SK-N-SH (cell line): ENCODE measurements at regions not wholly inside any gene's neighbourhood (a gene's known extent, or its start where the extent isn't known, plus 50 kb on each side); places are given as distances from the start of the nearest gene placed in this dataset.

Experiments used
- CTCF ChIA-PET: fragments of 300-600, 350-600 bp; formaldehyde crosslinking; extraction: SDS; loops from one replicate; lab custom pipeline; 2021; lab: Yijun Ruan, JAX
- POLR2A ChIA-PET: fragments of 350-600 bp; sonication (Branson Sonifier 250); formaldehyde crosslinking; extraction: SDS; loops from one replicate; lab custom pipeline; 2020; ENCODE audit warnings: antibody characterized with exemption, inconsistent platforms; lab: Yijun Ruan, JAX
- DNase-seq: peaks from one replicate; pipeline ENCODE4 v3.0.0; 2012
- H2AFZ ChIP-seq: fragments of 200-600 bp; sonication (generic); 2 replicates; pipeline ENCODE4 v1.8.1; 2016; ENCODE audit warnings: antibody characterized with exemption, mild to moderate bottlenecking, low read depth
- H3F3A ChIP-seq: fragments of 200-600 bp; sonication (generic); replicated peaks from 2 replicates; pipeline ENCODE3; 2016; ENCODE audit warnings: antibody characterized with exemption, mild to moderate bottlenecking; ENCODE audit not compliant: insufficient read depth
- H3K27ac ChIP-seq, 2 experiments: fragments of 200-500 bp in 1 of 2; fragments of 200-600 bp in 1 of 2; sonication (Bioruptor generic) in 1 of 2; sonication (generic), shearing (Covaris generic) in 1 of 2; 2 replicates each; pipeline versions ENCODE4 v1.5.1 to v1.6.1; 2014 to 2016; ENCODE audit warnings: low read depth in 2 of 2, inconsistent platforms in 1 of 2, low read length in 1 of 2, mild to moderate bottlenecking in 1 of 2, mixed read lengths in 1 of 2
- H3K27me3 ChIP-seq: fragments of 200-600 bp; sonication (generic), shearing (Covaris generic); 2 replicates; pipeline ENCODE4 v1.6.1; 2016; ENCODE audit warnings: mixed run types; ENCODE audit not compliant: insufficient read depth
- H3K36me3 ChIP-seq, 2 experiments: fragments of 200-500 bp in 1 of 2; fragments of 200-600 bp in 1 of 2; sonication (Bioruptor generic) in 1 of 2; sonication (generic) in 1 of 2; replicated peaks in 1 of 2; 2 replicates each; pipeline versions ENCODE3 to v1.5.1; 2014 to 2016; ENCODE audit warnings: low read length in 1 of 2, mild to moderate bottlenecking in 1 of 2; ENCODE audit not compliant: insufficient read depth in 2 of 2, control insufficient read depth in 1 of 2
- H3K4me1 ChIP-seq, 2 experiments: fragments of 200-500 bp in 1 of 2; fragments of 200-600 bp in 1 of 2; sonication (Bioruptor generic) in 1 of 2; sonication (generic), shearing (Covaris generic) in 1 of 2; 2 replicates each; pipeline versions ENCODE4 v1.5.1 to v1.6.1; 2014 to 2016; ENCODE audit warnings: low read depth in 1 of 2, low read length in 1 of 2, mixed run types in 1 of 2; ENCODE audit not compliant: insufficient read depth in 2 of 2, control insufficient read depth in 1 of 2
- H3K4me2 ChIP-seq: fragments of 200-600 bp; sonication (generic), shearing (Covaris generic); 2 replicates; pipeline ENCODE4 v1.6.1; 2017; ENCODE audit warnings: mixed run types
- H3K4me3 ChIP-seq, 2 experiments: fragments of 200-500 bp in 1 of 2; fragments of 200-600 bp in 1 of 2; sonication (Bioruptor generic) in 1 of 2; sonication (generic), shearing (Covaris generic) in 1 of 2; 2 replicates each; pipeline versions ENCODE4 v1.5.1 to v1.8.1; 2014 to 2016; ENCODE audit warnings: low read depth in 2 of 2, inconsistent platforms in 1 of 2, low read length in 1 of 2, mild to moderate bottlenecking in 1 of 2, mixed read lengths in 1 of 2, moderate library complexity in 1 of 2
- H3K79me2 ChIP-seq: fragments of 200-600 bp; sonication (generic); 2 replicates; pipeline ENCODE4 v1.8.1; 2017; ENCODE audit warnings: mild to moderate bottlenecking; ENCODE audit not compliant: insufficient read depth
- H3K9ac ChIP-seq: fragments of 200-600 bp; sonication (generic); 2 replicates; pipeline ENCODE4 v1.6.1; 2017; ENCODE audit warnings: mixed run types
- H3K9me2 ChIP-seq: fragments of 200-600 bp; sonication (generic); 2 replicates; pipeline ENCODE4 v1.6.1; 2017; ENCODE audit warnings: mixed run types
- H3K9me3 ChIP-seq: fragments of 200-600 bp; sonication (generic); 2 replicates; pipeline ENCODE4 v1.6.1; 2017; ENCODE audit warnings: mixed run types, mild to moderate bottlenecking, moderate library complexity
- H4K20me1 ChIP-seq: fragments of 200-600 bp; sonication (generic); 2 replicates; pipeline ENCODE4 v1.6.1; 2017; ENCODE audit warnings: mild to moderate bottlenecking, mixed run types; ENCODE audit not compliant: insufficient read depth
- ELF1 ChIP-seq: IDR thresholded peaks from 2 replicates; pipeline ENCODE4 v1.4.0; 2012
- EZH2phosphoT487 ChIP-seq: fragments of 200-600 bp; sonication (generic); IDR thresholded peaks from 2 replicates; pipeline ENCODE4 v1.6.1; 2017; ENCODE audit warnings: low read depth, mixed run types, mild to moderate bottlenecking, antibody characterized with exemption, moderate library complexity, borderline replicate concordance
- FOSL2 ChIP-seq: IDR thresholded peaks from 2 replicates; pipeline ENCODE4 v1.4.0; 2012; ENCODE audit warnings: low read depth, mild to moderate bottlenecking, moderate library complexity, borderline replicate concordance
- FOXJ3 ChIP-seq: sonication (generic); formaldehyde crosslinking; IDR thresholded peaks from 2 replicates; pipeline ENCODE4 v1.5.1; 2020; ENCODE audit warnings: mild to moderate bottlenecking, missing genetic modification reagents
- GABPA ChIP-seq: IDR thresholded peaks from 2 replicates; pipeline ENCODE4 v1.4.0; 2012; ENCODE audit warnings: low read depth, mild to moderate bottlenecking
- GATA2 ChIP-seq: sonication (generic); formaldehyde crosslinking; IDR thresholded peaks from 2 replicates; pipeline ENCODE4 v1.5.0; 2020; ENCODE audit warnings: mild to moderate bottlenecking, missing genetic modification reagents
- JUND ChIP-seq: IDR thresholded peaks from 2 replicates; pipeline ENCODE4 v1.4.0; 2012
- MEF2A ChIP-seq: IDR thresholded peaks from 2 replicates; pipeline ENCODE4 v1.4.0; 2012; ENCODE audit warnings: low read depth, borderline replicate concordance
- MXI1 ChIP-seq: IDR thresholded peaks from 2 replicates; pipeline ENCODE4 v1.6.1; 2012; ENCODE audit warnings: mild to moderate bottlenecking, low read depth, low read length, improper control_type of control experiment
- NFIC ChIP-seq: IDR thresholded peaks from 2 replicates; pipeline ENCODE4 v1.4.0; 2012; ENCODE audit warnings: borderline replicate concordance
- NRF1 ChIP-seq: IDR thresholded peaks from 2 replicates; pipeline ENCODE4 v1.6.1; 2012; ENCODE audit warnings: low read depth, mild to moderate bottlenecking, low read length
- POLR2AphosphoS5 ChIP-seq: IDR thresholded peaks from 2 replicates; pipeline ENCODE4 v1.6.1; 2012; ENCODE audit warnings: low read depth, low read length
- RCOR1 ChIP-seq: fragments of 150-350 bp; IDR thresholded peaks from 2 replicates; pipeline ENCODE4 v1.6.1; 2017; ENCODE audit warnings: antibody characterized with exemption, low read length
- RXRA ChIP-seq: IDR thresholded peaks from 2 replicates; pipeline ENCODE4 v1.4.0; 2012; ENCODE audit warnings: low read depth, mild to moderate bottlenecking, borderline replicate concordance
- SIN3A ChIP-seq: IDR thresholded peaks from 2 replicates; pipeline ENCODE4 v1.6.1; 2012; ENCODE audit warnings: low read depth, mild to moderate bottlenecking, low read length, moderate library complexity, borderline replicate concordance
- TCF12 ChIP-seq: IDR thresholded peaks from 2 replicates; pipeline ENCODE4 v1.4.0; 2012
- WGBS: methylation state at CpG from one replicate; pipeline ENCODE4 v1.1.6; 2017; ENCODE audit warnings: low lambda C conversion rate; 5-methylcytosine and 5-hydroxymethylcytosine counted together
- TF ChIP-seq, protein P1 (sequence below): IDR thresholded peaks from 2 replicates; pipeline ENCODE4; 2012
- TF ChIP-seq, protein P2 (sequence below): IDR thresholded peaks from 2 replicates; pipeline ENCODE4 v1.4.0; 2012; ENCODE audit warnings: low read depth, borderline replicate concordance
- TF ChIP-seq, protein P3 (sequence below): fragments of 150-350 bp; IDR thresholded peaks from 2 replicates; pipeline ENCODE4 v1.6.1; 2016; ENCODE audit warnings: mild to moderate bottlenecking, low read depth, low read length
- TF ChIP-seq, protein P4 (sequence below): IDR thresholded peaks from 2 replicates; pipeline ENCODE4 v1.4.0; 2012; ENCODE audit warnings: low read depth, borderline replicate concordance
- TF ChIP-seq, protein P5 (sequence below): fragments of 200-600 bp; sonication (generic); IDR thresholded peaks from 2 replicates; pipeline ENCODE4 v1.6.1; 2017; ENCODE audit warnings: antibody characterized with exemption, mild to moderate bottlenecking, moderate library complexity

DNA sequence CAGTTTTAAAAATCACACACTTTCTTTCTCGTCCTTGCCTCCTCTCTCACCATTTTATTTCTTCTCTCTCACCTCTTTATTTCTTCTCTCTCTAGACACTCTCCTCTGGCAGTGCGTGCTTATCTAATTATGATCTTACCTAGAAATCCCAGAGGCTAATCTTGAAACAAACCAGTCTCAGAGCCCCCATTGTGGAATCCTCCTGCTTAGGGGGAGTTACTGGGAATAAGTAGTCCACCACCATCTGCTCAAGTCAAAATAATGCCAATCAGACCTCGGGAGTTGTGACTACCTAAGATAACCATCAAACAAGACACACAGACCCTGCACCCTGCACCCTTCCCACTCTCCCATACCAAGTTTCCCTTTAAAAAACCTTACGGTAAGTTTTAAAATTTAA, 256.9 kb downstream of the POM121L12 start:
- H4K20me1 ChIP-seq: no peaks in the 10 kb centered on the region
- no peak overlapping the region for H3K9ac ChIP-seq
- no peak overlapping the region for H3K27ac ChIP-seq
- H3K9me2 ChIP-seq: no peaks in the 10 kb centered on the region
- no peak overlapping the region for H2AFZ ChIP-seq
- H3K36me3 ChIP-seq: no peaks in the 10 kb centered on the region
- H3K79me2 ChIP-seq: no peaks in the 10 kb centered on the region
- no peaks in the 10 kb centered on the region for H3K9me3 ChIP-seq
- ChIA-PET CTCF (no interaction called here), POLR2A (no interaction called here)
- no peaks in the 10 kb centered on the region for H3K27me3 ChIP-seq
- H3F3A ChIP-seq: no peaks in the 10 kb centered on the region
- WGBS: 31% methylated on average over 4 of the region's 4 CpGs
- H3K4me3 ChIP-seq: no peak overlapping the region
- H3K4me2 ChIP-seq: no peak overlapping the region
- DNase-seq: no peak
- no peaks in the 10 kb centered on the region; a peak in 1 of 4 replicates for H3K4me1 ChIP-seq
- no peak for TF ChIP-seq MEF2A
- TF ChIP-seq JUND: no peak
- TF ChIP-seq, protein P1, sequence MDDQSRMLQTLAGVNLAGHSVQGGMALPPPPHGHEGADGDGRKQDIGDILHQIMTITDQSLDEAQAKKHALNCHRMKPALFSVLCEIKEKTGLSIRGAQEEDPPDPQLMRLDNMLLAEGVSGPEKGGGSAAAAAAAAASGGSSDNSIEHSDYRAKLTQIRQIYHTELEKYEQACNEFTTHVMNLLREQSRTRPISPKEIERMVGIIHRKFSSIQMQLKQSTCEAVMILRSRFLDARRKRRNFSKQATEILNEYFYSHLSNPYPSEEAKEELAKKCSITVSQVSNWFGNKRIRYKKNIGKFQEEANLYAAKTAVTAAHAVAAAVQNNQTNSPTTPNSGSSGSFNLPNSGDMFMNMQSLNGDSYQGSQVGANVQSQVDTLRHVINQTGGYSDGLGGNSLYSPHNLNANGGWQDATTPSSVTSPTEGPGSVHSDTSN: no peak
- TF ChIP-seq, protein P2, sequence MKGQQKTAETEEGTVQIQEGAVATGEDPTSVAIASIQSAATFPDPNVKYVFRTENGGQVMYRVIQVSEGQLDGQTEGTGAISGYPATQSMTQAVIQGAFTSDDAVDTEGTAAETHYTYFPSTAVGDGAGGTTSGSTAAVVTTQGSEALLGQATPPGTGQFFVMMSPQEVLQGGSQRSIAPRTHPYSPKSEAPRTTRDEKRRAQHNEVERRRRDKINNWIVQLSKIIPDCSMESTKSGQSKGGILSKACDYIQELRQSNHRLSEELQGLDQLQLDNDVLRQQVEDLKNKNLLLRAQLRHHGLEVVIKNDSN: no peak
- TF ChIP-seq FOSL2: no peak
- TF ChIP-seq GABPA: no peak
- TF ChIP-seq RCOR1: no peak
- TF ChIP-seq, protein P3, sequence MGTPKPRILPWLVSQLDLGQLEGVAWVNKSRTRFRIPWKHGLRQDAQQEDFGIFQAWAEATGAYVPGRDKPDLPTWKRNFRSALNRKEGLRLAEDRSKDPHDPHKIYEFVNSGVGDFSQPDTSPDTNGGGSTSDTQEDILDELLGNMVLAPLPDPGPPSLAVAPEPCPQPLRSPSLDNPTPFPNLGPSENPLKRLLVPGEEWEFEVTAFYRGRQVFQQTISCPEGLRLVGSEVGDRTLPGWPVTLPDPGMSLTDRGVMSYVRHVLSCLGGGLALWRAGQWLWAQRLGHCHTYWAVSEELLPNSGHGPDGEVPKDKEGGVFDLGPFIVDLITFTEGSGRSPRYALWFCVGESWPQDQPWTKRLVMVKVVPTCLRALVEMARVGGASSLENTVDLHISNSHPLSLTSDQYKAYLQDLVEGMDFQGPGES: no peak
- no peak for TF ChIP-seq POLR2AphosphoS5
- TF ChIP-seq EZH2phosphoT487: no peak
- no peak for TF ChIP-seq MXI1
- TF ChIP-seq GATA2 (CRISPR knock-in tag): no peak
- no peak for TF ChIP-seq NRF1
- no peak for TF ChIP-seq SIN3A

DNA sequence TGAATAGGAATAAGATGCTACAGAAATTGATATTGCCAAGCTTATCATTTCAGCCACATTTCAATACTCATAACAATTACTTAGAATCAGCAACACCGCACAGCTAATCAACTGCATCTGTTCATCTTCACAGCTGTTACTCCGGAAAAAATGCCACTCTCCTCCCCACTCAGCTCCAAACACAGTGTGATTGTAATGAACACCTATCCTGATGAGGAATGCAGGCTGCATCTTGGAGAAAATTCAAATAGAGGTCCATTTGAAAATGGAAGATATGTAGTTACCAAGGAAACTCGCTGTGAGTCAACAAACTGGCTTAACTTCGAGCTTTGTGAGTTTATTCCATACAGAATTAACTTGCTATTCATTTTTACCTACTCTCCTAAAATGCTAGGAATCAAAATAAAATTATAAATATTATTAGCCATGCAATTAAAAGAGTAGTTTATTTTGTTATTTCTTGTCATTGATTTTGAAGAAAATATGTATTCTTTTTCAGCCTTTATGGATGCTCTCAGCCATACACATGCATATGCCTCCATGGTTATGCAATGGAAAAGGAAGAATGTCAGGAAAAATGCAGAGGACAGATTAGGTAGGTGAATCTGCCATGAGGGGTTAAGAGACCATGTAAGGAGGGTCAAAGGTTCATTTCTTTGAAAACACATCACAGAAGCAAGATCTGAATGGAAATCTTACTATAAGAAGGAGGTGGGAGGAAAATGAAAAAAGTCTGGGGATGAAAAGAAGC, 267.2 kb downstream of the POM121L12 start:
- H3K4me3 ChIP-seq: no peak overlapping the region
- CTCF ChIA-PET: no interaction called here
- H3F3A ChIP-seq: no peaks in the 10 kb centered on the region
- no peaks in the 10 kb centered on the region for H3K9me3 ChIP-seq
- 26% methylated on average over 4 of the region's 4 CpGs for WGBS
- H3K9me2 ChIP-seq: no peaks in the 10 kb centered on the region
- H2AFZ ChIP-seq: no peak overlapping the region
- POLR2A ChIA-PET: no interaction called here
- H3K9ac ChIP-seq: no peak overlapping the region
- H3K79me2 ChIP-seq: no peaks in the 10 kb centered on the region
- DNase-seq: no peak
- H3K4me2 ChIP-seq: no peak overlapping the region
- no peak overlapping the region for H3K27ac ChIP-seq
- no peaks in the 10 kb centered on the region for H3K27me3 ChIP-seq
- H4K20me1 ChIP-seq: no peaks in the 10 kb centered on the region
- peaks cover 0 to 6% of the 10 kb centered on the region in 2 experiments; a peak in 1 of 4 replicates for H3K4me1 ChIP-seq
- no peaks in the 10 kb centered on the region for H3K36me3 ChIP-seq
- no peak for TF ChIP-seq GATA2 (CRISPR knock-in tag)
- TF ChIP-seq, protein P4, sequence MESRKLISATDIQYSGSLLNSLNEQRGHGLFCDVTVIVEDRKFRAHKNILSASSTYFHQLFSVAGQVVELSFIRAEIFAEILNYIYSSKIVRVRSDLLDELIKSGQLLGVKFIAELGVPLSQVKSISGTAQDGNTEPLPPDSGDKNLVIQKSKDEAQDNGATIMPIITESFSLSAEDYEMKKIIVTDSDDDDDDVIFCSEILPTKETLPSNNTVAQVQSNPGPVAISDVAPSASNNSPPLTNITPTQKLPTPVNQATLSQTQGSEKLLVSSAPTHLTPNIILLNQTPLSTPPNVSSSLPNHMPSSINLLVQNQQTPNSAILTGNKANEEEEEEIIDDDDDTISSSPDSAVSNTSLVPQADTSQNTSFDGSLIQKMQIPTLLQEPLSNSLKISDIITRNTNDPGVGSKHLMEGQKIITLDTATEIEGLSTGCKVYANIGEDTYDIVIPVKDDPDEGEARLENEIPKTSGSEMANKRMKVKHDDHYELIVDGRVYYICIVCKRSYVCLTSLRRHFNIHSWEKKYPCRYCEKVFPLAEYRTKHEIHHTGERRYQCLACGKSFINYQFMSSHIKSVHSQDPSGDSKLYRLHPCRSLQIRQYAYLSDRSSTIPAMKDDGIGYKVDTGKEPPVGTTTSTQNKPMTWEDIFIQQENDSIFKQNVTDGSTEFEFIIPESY: no peak
- no peak for TF ChIP-seq ELF1
- TF ChIP-seq MEF2A: no peak
- no peak for TF ChIP-seq FOXJ3 (CRISPR knock-in tag)
- TF ChIP-seq POLR2AphosphoS5: no peak
- no peak for TF ChIP-seq RXRA
- TF ChIP-seq, protein P5, sequence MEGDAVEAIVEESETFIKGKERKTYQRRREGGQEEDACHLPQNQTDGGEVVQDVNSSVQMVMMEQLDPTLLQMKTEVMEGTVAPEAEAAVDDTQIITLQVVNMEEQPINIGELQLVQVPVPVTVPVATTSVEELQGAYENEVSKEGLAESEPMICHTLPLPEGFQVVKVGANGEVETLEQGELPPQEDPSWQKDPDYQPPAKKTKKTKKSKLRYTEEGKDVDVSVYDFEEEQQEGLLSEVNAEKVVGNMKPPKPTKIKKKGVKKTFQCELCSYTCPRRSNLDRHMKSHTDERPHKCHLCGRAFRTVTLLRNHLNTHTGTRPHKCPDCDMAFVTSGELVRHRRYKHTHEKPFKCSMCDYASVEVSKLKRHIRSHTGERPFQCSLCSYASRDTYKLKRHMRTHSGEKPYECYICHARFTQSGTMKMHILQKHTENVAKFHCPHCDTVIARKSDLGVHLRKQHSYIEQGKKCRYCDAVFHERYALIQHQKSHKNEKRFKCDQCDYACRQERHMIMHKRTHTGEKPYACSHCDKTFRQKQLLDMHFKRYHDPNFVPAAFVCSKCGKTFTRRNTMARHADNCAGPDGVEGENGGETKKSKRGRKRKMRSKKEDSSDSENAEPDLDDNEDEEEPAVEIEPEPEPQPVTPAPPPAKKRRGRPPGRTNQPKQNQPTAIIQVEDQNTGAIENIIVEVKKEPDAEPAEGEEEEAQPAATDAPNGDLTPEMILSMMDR: no peak
- TF ChIP-seq TCF12: no peak
- no peak for TF ChIP-seq RCOR1
- no peak for TF ChIP-seq NFIC
- TF ChIP-seq NRF1: no peak
